ENCODE measurements at regions not wholly inside any gene's neighbourhood (a gene's known extent, or its start where the extent isn't known, plus 50 kb on each side); places are given as distances from the start of the nearest gene placed in this dataset.

DNA sequence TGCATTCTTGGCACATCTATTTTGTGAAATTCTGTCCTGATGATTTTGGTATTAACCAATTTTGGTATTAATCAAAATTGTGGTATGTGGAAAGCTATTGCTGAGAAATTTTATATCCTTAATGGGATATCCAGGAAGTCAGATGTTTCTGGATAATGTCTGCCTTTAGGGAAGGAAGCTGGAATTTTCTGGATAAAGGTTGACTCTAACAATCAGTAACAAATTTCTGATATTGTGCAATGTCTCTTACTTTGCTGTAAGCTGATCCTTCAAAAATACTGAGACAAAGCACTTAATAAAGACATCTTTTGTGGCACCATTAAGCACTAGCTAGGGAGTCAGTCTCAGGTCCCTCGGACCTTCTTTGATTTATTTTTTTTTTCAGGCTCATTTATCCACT lies 100.8 kb upstream of the UGP2 start (continued):
- TF ChIP-seq, protein P1, sequence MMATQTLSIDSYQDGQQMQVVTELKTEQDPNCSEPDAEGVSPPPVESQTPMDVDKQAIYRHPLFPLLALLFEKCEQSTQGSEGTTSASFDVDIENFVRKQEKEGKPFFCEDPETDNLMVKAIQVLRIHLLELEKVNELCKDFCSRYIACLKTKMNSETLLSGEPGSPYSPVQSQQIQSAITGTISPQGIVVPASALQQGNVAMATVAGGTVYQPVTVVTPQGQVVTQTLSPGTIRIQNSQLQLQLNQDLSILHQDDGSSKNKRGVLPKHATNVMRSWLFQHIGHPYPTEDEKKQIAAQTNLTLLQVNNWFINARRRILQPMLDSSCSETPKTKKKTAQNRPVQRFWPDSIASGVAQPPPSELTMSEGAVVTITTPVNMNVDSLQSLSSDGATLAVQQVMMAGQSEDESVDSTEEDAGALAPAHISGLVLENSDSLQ (IDR thresholded peaks at IDR 0.05): no peak
- TF ChIP-seq, protein P2, sequence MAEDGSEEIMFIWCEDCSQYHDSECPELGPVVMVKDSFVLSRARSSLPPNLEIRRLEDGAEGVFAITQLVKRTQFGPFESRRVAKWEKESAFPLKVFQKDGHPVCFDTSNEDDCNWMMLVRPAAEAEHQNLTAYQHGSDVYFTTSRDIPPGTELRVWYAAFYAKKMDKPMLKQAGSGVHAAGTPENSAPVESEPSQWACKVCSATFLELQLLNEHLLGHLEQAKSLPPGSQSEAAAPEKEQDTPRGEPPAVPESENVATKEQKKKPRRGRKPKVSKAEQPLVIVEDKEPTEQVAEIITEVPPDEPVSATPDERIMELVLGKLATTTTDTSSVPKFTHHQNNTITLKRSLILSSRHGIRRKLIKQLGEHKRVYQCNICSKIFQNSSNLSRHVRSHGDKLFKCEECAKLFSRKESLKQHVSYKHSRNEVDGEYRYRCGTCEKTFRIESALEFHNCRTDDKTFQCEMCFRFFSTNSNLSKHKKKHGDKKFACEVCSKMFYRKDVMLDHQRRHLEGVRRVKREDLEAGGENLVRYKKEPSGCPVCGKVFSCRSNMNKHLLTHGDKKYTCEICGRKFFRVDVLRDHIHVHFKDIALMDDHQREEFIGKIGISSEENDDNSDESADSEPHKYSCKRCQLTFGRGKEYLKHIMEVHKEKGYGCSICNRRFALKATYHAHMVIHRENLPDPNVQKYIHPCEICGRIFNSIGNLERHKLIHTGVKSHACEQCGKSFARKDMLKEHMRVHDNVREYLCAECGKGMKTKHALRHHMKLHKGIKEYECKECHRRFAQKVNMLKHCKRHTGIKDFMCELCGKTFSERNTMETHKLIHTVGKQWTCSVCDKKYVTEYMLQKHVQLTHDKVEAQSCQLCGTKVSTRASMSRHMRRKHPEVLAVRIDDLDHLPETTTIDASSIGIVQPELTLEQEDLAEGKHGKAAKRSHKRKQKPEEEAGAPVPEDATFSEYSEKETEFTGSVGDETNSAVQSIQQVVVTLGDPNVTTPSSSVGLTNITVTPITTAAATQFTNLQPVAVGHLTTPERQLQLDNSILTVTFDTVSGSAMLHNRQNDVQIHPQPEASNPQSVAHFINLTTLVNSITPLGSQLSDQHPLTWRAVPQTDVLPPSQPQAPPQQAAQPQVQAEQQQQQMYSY (CRISPR knock-in tag; IDR thresholded peaks at IDR 0.05): no peak
- TF ChIP-seq RFX5 (IDR thresholded peaks at IDR 0.05; ENCODE audit: low read depth, low read length) (no peak), HDAC2 (IDR thresholded peaks at IDR 0.05) (no peak), CBX5 (IDR thresholded peaks at IDR 0.05; ENCODE audit: low read depth) (no peak), STAT1 (conservative IDR thresholded peaks at IDR 0.05) (no peak), BCL11A (IDR thresholded peaks at IDR 0.05; ENCODE audit: low read depth, low read length) (no peak), RAD21 (IDR thresholded peaks at IDR 0.05; ENCODE audit: insufficient read depth, low read depth, low read length) (no peak), SMARCA5 (IDR thresholded peaks at IDR 0.05) (no peak)
- TF ChIP-seq, protein P3, sequence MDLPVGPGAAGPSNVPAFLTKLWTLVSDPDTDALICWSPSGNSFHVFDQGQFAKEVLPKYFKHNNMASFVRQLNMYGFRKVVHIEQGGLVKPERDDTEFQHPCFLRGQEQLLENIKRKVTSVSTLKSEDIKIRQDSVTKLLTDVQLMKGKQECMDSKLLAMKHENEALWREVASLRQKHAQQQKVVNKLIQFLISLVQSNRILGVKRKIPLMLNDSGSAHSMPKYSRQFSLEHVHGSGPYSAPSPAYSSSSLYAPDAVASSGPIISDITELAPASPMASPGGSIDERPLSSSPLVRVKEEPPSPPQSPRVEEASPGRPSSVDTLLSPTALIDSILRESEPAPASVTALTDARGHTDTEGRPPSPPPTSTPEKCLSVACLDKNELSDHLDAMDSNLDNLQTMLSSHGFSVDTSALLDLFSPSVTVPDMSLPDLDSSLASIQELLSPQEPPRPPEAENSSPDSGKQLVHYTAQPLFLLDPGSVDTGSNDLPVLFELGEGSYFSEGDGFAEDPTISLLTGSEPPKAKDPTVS (IDR thresholded peaks at IDR 0.05; ENCODE audit: low read depth, low read length): no peak
- TF ChIP-seq, protein P4, sequence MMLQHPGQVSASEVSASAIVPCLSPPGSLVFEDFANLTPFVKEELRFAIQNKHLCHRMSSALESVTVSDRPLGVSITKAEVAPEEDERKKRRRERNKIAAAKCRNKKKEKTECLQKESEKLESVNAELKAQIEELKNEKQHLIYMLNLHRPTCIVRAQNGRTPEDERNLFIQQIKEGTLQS (IDR thresholded peaks at IDR 0.05; ENCODE audit: borderline replicate concordance, extremely low read depth, low read depth, low read length): no peak
- TF ChIP-seq, protein P5, sequence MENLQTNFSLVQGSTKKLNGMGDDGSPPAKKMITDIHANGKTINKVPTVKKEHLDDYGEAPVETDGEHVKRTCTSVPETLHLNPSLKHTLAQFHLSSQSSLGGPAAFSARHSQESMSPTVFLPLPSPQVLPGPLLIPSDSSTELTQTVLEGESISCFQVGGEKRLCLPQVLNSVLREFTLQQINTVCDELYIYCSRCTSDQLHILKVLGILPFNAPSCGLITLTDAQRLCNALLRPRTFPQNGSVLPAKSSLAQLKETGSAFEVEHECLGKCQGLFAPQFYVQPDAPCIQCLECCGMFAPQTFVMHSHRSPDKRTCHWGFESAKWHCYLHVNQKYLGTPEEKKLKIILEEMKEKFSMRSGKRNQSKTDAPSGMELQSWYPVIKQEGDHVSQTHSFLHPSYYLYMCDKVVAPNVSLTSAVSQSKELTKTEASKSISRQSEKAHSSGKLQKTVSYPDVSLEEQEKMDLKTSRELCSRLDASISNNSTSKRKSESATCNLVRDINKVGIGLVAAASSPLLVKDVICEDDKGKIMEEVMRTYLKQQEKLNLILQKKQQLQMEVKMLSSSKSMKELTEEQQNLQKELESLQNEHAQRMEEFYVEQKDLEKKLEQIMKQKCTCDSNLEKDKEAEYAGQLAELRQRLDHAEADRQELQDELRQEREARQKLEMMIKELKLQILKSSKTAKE (IDR thresholded peaks at IDR 0.05; ENCODE audit: low read depth, poor library complexity, severe bottlenecking): no peak

All from GM12878 (cell line).